Chondrocyte (in vitro differentiated cells): ENCODE measurements at regions not wholly inside any gene's neighbourhood (a gene's known extent, or its start where the extent isn't known, plus 50 kb on each side); places are given as distances from the start of the nearest gene placed in this dataset.
"Not testable (repeated sequence)": the region's sequence is repeated elsewhere in the genome, so short reads cannot be mapped to it uniquely, and the experiment has no call there.

ENCODE experiments used
- DNase-seq: peaks from one replicate; pipeline ENCODE4 v3.0.0; 2021; ENCODE audit warnings: mixed read lengths, low spot score
- H3K27ac Mint-ChIP-seq: one replicate; pipeline ENCODE4 v1.8.0; 2021; ENCODE audit warnings: mild to moderate bottlenecking, moderate library complexity, mixed read lengths; ENCODE audit not compliant: unreplicated experiment
- H3K27me3 Mint-ChIP-seq: 2 replicates; pipeline ENCODE4 v1.8.0; 2021; ENCODE audit warnings: low read depth, mixed read lengths
- H3K36me3 Mint-ChIP-seq: 2 replicates; pipeline ENCODE4 v1.8.0; 2021; ENCODE audit warnings: low read depth, mixed read lengths
- H3K4me1 Mint-ChIP-seq: 2 replicates; pipeline ENCODE4 v1.8.0; 2021; ENCODE audit warnings: low read depth, mild to moderate bottlenecking, mixed read lengths
- H3K4me3 Mint-ChIP-seq: one replicate; pipeline ENCODE4 v1.8.0; 2021; ENCODE audit warnings: mild to moderate bottlenecking, moderate library complexity, mixed read lengths; ENCODE audit not compliant: unreplicated experiment
- H3K9me3 Mint-ChIP-seq: 2 replicates; pipeline ENCODE4 v1.8.0; 2021; ENCODE audit warnings: low read depth, mixed read lengths
- CTCF ChIP-seq: fragments of 200-600 bp; sonication (generic); IDR thresholded peaks from 2 replicates; pipeline ENCODE4 v1.5.0; 2021; ENCODE audit warnings: antibody characterized with exemption, mild to moderate bottlenecking, moderate library complexity

GRCh38 chr10:52387744-52388143, 73.7 kb downstream of the DKK1 start:
- Mint-ChIP-seq H3K27ac (no peak overlapping the region), H3K36me3 (no peaks in the 10 kb centered on the region), H3K4me1 (no peaks in the 10 kb centered on the region), H3K27me3 (no peaks in the 10 kb centered on the region), H3K4me3 (no peak overlapping the region), H3K9me3 (no peaks in the 10 kb centered on the region)
- DNase-seq, result no peak
- TF ChIP-seq CTCF, result no peak

GRCh38 chr10:52390388-52390787, 76.3 kb downstream of the DKK1 start:
- H3K27me3 Mint-ChIP-seq, result no peaks in the 10 kb centered on the region
- DNase-seq, result no peak
- no peaks in the 10 kb centered on the region for H3K9me3 Mint-ChIP-seq
- H3K27ac Mint-ChIP-seq, result no peak overlapping the region
- no peak for TF ChIP-seq CTCF
- no peaks in the 10 kb centered on the region for H3K36me3 Mint-ChIP-seq
- H3K4me3 Mint-ChIP-seq, result no peak overlapping the region
- no peaks in the 10 kb centered on the region for H3K4me1 Mint-ChIP-seq

GRCh38 chr10:52391927-52392602, 78.0 kb downstream of the DKK1 start:
- Mint-ChIP-seq H3K4me3 (no peak overlapping the region), H3K27me3 (no peaks in the 10 kb centered on the region), H3K36me3 (no peaks in the 10 kb centered on the region), H3K9me3 (no peaks in the 10 kb centered on the region), H3K4me1 (no peaks in the 10 kb centered on the region), H3K27ac (no peak overlapping the region)
- DNase-seq, result no peak
- no peak for TF ChIP-seq CTCF

- Mint-ChIP-seq H3K4me3 (no peak overlapping the region), H3K36me3 (no peaks in the 10 kb centered on the region), H3K27me3 (no peaks in the 10 kb centered on the region), H3K4me1 (no peaks in the 10 kb centered on the region), H3K27ac (no peak overlapping the region), H3K9me3 (no peaks in the 10 kb centered on the region)
- no peak for TF ChIP-seq CTCF
- DNase-seq, result no peak
Measured at GRCh38 chr10:52394246-52394645, 80.2 kb downstream of the DKK1 start.

- Mint-ChIP-seq H3K36me3 (no peaks in the 10 kb centered on the region), H3K27me3 (no peaks in the 10 kb centered on the region), H3K9me3 (peaks cover 10% of the 10 kb centered on the region), H3K4me3 (no peak overlapping the region), H3K4me1 (peaks cover 5% of the 10 kb centered on the region), H3K27ac (peak overlapping the region; percentile 27)
- DNase-seq, result no peak
- no peak for TF ChIP-seq CTCF
Measured at GRCh38 chr10:52400562-52400961, 86.5 kb downstream of the DKK1 start.

- not testable (repeated sequence) for H3K27ac Mint-ChIP-seq, H3K4me3 Mint-ChIP-seq, H3K27me3 Mint-ChIP-seq, H3K4me1 Mint-ChIP-seq, DNase-seq, H3K36me3 Mint-ChIP-seq
- H3K9me3 Mint-ChIP-seq, result peaks cover 10% of the 10 kb centered on the region
Measured at GRCh38 chr10:52403801-52404200, 89.7 kb downstream of the DKK1 start.
